Limb (tissue), 2 donors: ENCODE measurements at regions not wholly inside any gene's neighbourhood (a gene's known extent, or its start where the extent isn't known, plus 50 kb on each side); places are given as distances from the start of the nearest gene placed in this dataset.
A peak's percentile ranks its signal among the peaks of the same experiment; 100 is the strongest.

Experiments used
- DNase-seq, 2 donors: peaks; one replicate each; pipeline ENCODE4 v3.0.0-alpha.2; 2016; ENCODE audit errors: extremely low spot score in 2 of 2

- DNase-seq = no peak
Observed at GRCh38 chrX:33465137-33465536, 253.8 kb upstream of the DMD start.

- no peak for DNase-seq
Observed at GRCh38 chrX:33457102-33457501, 245.8 kb upstream of the DMD start.

GRCh38 chrX:33447285-33447684, 235.9 kb upstream of the DMD start:
- no peak for DNase-seq

- DNase-seq = peak; percentile 24 to 72
Observed at GRCh38 chrX:33434256-33435092, 223.1 kb upstream of the DMD start.

- no peak for DNase-seq
Observed at GRCh38 chrX:33416273-33416805, 205.0 kb upstream of the DMD start.

GRCh38 chrX:33415459-33415858, 204.1 kb upstream of the DMD start:
- DNase-seq = no peak

GRCh38 chrX:33385546-33385945, 174.2 kb upstream of the DMD start:
- DNase-seq = no peak

- no peak for DNase-seq
Observed at GRCh38 chrX:33379839-33380238, 168.5 kb upstream of the DMD start.

GRCh38 chrX:33357606-33358005, 146.3 kb upstream of the DMD start:
- DNase-seq = no peak

GRCh38 chrX:33339219-33339618, 127.9 kb upstream of the DMD start:
- peak in 1 of 2 donors; percentile 50 for DNase-seq

- DNase-seq = peak in 1 of 2 donors; percentile 38
Observed at GRCh38 chrX:33336783-33337182, 125.4 kb upstream of the DMD start.

- DNase-seq = no peak
Observed at GRCh38 chrX:33333271-33333670, 121.9 kb upstream of the DMD start.

GRCh38 chrX:33330798-33331197, 119.4 kb upstream of the DMD start:
- no peak for DNase-seq

GRCh38 chrX:33324099-33324498, 112.8 kb upstream of the DMD start:
- DNase-seq = no peak

- DNase-seq = no peak
Observed at GRCh38 chrX:33307911-33308354, 96.6 kb upstream of the DMD start.

GRCh38 chrX:33298622-33299021, 87.3 kb upstream of the DMD start:
- no peak for DNase-seq

GRCh38 chrX:33285550-33285949, 74.2 kb upstream of the DMD start:
- DNase-seq = no peak

- no peak for DNase-seq
Observed at GRCh38 chrX:33277046-33277445, 65.7 kb upstream of the DMD start.

GRCh38 chrX:33273535-33273934, 62.2 kb upstream of the DMD start:
- no peak for DNase-seq

GRCh38 chrX:33272986-33273385, 61.6 kb upstream of the DMD start:
- DNase-seq = no peak
